ENCODE measurements at regions not wholly inside any gene's neighbourhood (a gene's known extent, or its start where the extent isn't known, plus 50 kb on each side); places are given as distances from the start of the nearest gene placed in this dataset.

DNA sequence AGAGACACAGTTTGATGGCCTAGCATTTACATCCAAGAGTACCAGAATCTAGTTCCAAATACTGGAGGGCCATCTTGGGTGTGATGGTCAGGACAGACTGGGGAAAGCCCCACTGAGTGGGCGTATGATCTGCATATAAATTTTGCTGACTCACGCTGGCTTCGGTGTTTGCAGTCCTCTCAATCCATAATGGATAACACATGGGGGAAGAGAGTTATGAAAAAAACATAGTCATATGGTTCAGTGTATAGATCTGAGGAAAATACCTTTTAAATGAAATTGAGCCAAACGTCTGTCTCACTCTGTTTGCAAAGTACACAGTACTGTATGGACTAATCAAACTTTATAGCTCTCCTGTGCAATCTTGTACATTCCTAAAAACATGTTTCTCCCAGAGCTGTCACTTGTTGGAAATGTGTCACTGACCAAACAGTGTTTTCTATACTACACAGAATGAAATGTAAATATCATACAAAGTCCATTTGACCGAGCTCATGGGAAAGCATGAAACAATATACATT lies 125.3 kb upstream of the THBS1 start:
- no peak overlapping the region for H3K4me3 Mint-ChIP-seq
- no peaks in the 10 kb centered on the region for H3K36me3 Mint-ChIP-seq (ENCODE audit: low read depth)
- TF ChIP-seq, protein P1, sequence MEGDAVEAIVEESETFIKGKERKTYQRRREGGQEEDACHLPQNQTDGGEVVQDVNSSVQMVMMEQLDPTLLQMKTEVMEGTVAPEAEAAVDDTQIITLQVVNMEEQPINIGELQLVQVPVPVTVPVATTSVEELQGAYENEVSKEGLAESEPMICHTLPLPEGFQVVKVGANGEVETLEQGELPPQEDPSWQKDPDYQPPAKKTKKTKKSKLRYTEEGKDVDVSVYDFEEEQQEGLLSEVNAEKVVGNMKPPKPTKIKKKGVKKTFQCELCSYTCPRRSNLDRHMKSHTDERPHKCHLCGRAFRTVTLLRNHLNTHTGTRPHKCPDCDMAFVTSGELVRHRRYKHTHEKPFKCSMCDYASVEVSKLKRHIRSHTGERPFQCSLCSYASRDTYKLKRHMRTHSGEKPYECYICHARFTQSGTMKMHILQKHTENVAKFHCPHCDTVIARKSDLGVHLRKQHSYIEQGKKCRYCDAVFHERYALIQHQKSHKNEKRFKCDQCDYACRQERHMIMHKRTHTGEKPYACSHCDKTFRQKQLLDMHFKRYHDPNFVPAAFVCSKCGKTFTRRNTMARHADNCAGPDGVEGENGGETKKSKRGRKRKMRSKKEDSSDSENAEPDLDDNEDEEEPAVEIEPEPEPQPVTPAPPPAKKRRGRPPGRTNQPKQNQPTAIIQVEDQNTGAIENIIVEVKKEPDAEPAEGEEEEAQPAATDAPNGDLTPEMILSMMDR (IDR thresholded peaks at IDR 0.05), result no peak
- H3K4me1 Mint-ChIP-seq, result no peaks in the 10 kb centered on the region
- no peaks in the 10 kb centered on the region for H3K27me3 Mint-ChIP-seq (ENCODE audit: low read depth, poor library complexity)
- H3K9me3 Mint-ChIP-seq, result no peaks in the 10 kb centered on the region
- no peak for DNase-seq
- no peak overlapping the region for H3K27ac Mint-ChIP-seq

GRCh38 chr15:39456159-39456558 lies 124.7 kb upstream of the THBS1 start:
- no peak for DNase-seq
- Mint-ChIP-seq H3K9me3 (no peaks in the 10 kb centered on the region), H3K4me1 (peaks cover 4% of the 10 kb centered on the region), H3K27me3 (ENCODE audit: low read depth, poor library complexity) (no peaks in the 10 kb centered on the region), H3K36me3 (ENCODE audit: low read depth) (no peaks in the 10 kb centered on the region), H3K27ac (no peak overlapping the region), H3K4me3 (no peak overlapping the region)
- TF ChIP-seq, protein P1 (IDR thresholded peaks at IDR 0.05), result no peak

DNA sequence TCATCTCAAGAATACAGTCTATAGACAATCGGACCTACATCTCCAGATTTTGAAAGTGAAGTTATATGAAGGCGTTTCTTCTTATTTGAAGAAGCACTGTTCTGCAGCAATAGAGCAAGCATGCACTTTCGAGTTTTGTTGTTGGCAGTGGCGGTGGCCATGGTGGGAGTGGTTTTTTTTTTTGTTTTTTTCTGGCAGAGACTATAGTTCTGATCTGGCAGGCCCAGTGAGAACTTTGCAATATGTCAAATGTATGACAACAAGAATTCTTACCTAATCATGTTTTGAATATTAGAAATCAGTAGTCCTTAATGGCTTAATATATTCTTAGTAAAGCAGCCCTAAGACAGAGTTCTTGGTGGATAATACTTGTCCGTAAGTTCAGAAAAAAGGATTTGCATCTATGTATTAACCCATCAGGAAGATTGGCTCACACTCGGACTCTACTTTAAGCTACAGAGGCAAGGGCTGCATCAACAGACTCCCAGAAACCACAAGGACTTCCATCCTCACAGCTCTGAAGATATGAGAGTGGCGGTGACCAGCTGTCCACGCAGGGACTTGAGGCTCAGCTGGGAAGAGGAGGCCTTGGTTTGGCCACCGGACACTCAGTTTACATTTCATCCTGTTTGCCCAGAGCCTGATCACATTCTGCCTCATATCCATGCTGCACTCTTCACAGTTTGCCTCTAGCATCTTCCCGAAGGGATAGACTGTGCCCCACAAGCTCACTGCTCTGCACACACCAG lies 124.1 kb upstream of the THBS1 start:
- H3K4me3 Mint-ChIP-seq, result no peak overlapping the region
- no peak for DNase-seq
- TF ChIP-seq, protein P1 (IDR thresholded peaks at IDR 0.05), result no peak
- H3K36me3 Mint-ChIP-seq (ENCODE audit: low read depth), result no peaks in the 10 kb centered on the region
- no peak overlapping the region for H3K27ac Mint-ChIP-seq
- H3K27me3 Mint-ChIP-seq (ENCODE audit: low read depth, poor library complexity), result no peaks in the 10 kb centered on the region
- no peaks in the 10 kb centered on the region for H3K9me3 Mint-ChIP-seq
- peaks cover 4% of the 10 kb centered on the region for H3K4me1 Mint-ChIP-seq

GRCh38 chr15:39458131-39458530 lies 122.7 kb upstream of the THBS1 start:
- Mint-ChIP-seq H3K27me3 (ENCODE audit: low read depth, poor library complexity) (no peaks in the 10 kb centered on the region), H3K27ac (no peak overlapping the region), H3K4me1 (peaks cover 4% of the 10 kb centered on the region), H3K36me3 (ENCODE audit: low read depth) (no peaks in the 10 kb centered on the region), H3K9me3 (peaks cover 4% of the 10 kb centered on the region), H3K4me3 (no peak overlapping the region)
- TF ChIP-seq, protein P1 (IDR thresholded peaks at IDR 0.05), result no peak
- DNase-seq, result no peak

GRCh38 chr15:39459548-39459947 lies 121.3 kb upstream of the THBS1 start:
- Mint-ChIP-seq H3K27ac (no peak overlapping the region), H3K4me1 (peaks cover 4% of the 10 kb centered on the region), H3K9me3 (peaks cover 4% of the 10 kb centered on the region), H3K36me3 (ENCODE audit: low read depth) (no peaks in the 10 kb centered on the region), H3K4me3 (no peak overlapping the region), H3K27me3 (ENCODE audit: low read depth, poor library complexity) (no peaks in the 10 kb centered on the region)
- TF ChIP-seq, protein P1 (IDR thresholded peaks at IDR 0.05), result no peak
- DNase-seq, result no peak

GRCh38 chr15:39460748-39461147 lies 120.1 kb upstream of the THBS1 start:
- peaks cover 4% of the 10 kb centered on the region for H3K4me1 Mint-ChIP-seq
- H3K4me3 Mint-ChIP-seq, result no peak overlapping the region
- no peak overlapping the region for H3K27ac Mint-ChIP-seq
- no peak for DNase-seq
- TF ChIP-seq, protein P1 (IDR thresholded peaks at IDR 0.05), result no peak
- H3K27me3 Mint-ChIP-seq (ENCODE audit: low read depth, poor library complexity), result no peaks in the 10 kb centered on the region
- H3K9me3 Mint-ChIP-seq, result peaks cover 4% of the 10 kb centered on the region
- no peaks in the 10 kb centered on the region for H3K36me3 Mint-ChIP-seq (ENCODE audit: low read depth)

All from nephron progenitor cell (in vitro differentiated cells).